Dermis blood vessel endothelial cell (primary cell): ENCODE measurements at regions not wholly inside any gene's neighbourhood (a gene's known extent, or its start where the extent isn't known, plus 50 kb on each side); places are given as distances from the start of the nearest gene placed in this dataset.

Source experiments
- DNase-seq: peaks from one replicate; pipeline ENCODE4 v3.0.0; 2010

DNA sequence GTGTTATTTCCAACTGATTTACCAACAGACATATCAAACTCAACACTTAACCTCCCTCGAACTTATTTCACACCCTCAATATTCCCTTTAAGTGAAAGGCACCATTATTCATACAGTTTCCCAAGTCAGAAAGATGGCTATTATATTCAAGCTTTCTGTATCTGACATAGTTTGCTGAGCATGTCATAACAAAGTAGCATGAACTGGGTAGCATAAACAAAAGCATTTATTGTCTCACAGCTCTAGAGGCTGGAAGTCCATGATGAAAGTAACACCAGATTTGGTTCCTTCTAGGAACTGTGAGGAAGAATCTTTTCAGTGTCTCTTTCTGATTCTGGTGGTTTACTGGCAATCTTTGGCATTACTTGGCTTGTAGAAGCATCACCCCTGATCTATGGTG lies 1388.6 kb downstream of the TECRL start:
- DNase-seq: no peak

DNA sequence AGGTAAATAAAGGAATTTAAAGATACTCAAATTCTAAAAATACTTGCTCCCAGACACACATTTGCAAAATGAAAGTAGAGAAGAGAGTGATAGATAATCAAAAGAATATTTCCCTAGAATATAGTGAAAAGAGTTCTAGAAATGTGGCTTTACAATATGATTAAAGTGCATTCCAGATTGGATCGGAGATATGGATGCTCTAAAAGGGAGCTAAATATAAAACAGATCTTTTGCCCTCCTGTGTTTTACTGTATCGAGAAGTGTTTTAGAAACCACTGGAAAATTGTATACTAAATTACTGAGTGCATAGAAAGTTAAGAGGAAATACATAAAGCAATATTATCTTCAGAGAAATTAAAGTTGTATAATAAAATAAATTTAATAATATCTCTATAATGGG lies 1392.0 kb downstream of the TECRL start:
- no peak for DNase-seq

DNA sequence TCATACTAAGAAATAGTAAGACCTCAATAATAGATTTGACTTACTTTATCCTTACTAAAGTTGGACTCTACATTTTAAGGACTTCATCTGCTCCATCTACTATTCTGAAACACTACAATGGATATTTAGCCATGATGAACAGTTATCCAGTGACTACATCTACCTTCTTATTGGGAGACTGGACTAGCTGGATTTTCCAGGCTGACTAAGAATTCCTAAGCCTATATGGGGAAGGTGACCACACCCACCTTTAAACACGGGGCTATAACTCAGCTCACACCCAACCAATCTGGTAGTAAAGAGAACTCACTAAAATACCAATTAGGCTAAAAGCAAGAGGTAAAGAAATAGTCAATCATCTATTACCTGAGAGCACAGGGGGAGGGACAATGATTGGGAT lies 1438.4 kb downstream of the TECRL start:
- DNase-seq: no peak

DNA sequence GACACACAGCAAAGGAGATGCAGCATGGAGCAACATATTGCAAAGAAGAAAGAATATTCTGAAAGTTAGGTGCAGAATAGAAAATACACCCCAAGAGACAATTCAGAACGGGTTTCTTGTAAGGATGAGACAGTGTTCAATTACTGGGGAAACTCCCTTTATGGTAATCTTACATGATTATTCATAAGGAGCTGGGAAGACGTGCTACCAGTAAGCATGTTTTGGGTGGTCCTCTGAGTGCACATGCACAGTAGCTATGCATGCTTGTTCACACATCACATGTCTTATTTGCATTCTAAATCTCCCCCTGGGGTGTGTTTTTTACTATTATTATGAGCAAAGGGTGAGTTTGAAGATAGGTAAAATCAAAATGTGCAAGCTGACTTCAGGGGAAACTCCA lies 1448.8 kb downstream of the TECRL start:
- no peak for DNase-seq

DNA sequence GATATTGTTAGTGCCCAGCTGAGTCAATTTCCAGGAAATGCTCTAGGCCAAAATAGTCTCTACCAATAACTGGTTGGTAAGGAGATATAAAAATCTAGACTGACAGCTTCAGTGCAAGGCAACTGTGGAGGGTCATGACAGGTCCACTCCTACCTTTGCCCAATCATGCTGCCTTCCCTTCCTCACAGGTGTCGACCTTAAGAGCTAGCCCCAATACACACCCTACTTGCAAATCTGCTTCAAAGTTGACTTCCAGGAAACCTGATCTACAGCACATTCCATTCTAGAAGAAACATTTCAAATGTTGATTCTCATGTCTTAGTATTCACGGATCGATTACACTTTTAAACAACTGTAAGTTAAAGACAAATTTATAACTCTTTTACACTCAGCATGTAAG lies 1455.5 kb downstream of the TECRL start:
- DNase-seq: no peak

DNA sequence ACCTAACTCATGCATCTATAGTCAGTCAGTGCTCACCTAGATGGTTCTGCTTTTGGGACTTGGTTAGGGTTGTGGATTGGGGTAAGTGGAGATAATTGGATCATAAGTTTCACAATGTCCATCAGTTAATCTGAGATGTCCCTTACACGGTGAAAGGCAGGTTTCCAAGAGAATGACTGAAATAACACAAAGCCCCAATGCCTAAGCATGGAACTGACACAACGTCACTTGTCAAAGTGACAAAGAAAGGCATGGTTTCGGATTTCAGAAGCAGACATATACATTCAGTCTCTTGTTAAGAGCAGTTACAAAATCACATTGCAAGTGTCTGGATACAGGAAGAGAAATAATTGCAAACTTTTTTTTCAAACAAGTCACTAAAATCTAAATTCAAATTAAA lies 1456.9 kb downstream of the TECRL start:
- no peak for DNase-seq

DNA sequence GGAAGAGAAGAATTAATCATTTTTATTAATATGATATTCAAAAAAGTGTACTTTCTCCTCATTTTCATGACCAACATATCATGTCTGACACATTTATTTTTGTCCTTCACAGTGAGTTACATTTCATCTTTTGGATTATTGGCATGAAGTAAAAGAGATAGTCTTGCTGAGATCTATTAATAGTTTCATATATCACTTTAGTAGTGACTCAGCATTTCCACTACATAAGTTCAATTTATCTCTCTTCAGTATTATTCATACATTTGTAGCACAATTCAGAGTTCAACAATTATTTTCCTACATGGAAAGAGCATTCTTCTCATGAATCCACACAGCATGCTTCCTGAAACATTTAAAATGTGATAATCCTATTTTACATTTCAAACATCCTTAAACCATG lies 1461.1 kb downstream of the TECRL start:
- no peak for DNase-seq

DNA sequence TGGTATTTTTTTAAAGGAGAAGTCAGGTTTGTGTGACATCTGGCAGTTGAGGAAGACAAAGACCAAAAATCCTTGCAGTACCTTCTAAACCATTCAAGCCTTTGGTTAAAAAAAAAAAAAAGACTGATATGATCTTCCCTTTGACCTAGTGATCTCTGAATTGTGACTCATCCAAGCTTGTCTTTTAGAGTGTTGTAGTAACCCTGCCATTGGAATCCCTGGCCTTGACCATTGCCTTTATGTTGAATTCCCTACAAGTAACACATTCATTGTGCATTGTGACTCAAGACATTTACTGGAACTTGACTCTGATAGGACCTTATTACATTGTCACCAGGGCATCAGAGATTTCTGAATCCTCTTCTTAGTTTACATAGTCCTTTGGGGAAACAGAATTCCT lies 1469.0 kb downstream of the TECRL start:
- DNase-seq: no peak

DNA sequence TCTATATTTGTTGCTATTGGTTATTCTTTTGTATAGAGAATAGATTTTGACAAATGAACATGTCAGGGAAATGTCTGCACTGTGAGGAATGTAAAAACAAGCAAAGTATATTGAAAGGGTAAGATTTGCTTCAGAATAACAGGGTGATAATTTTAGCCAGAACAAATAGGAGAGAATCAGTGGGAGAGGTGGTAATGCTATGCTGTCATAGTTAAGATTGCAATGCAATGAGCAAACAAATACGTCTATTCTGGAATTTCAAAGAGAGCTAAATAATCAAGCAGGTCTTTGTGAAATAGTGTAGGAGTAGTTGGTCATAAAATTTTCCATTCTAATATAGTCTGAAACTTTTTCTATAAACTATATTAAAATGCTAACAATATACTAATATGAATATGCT lies 1478.4 kb downstream of the TECRL start:
- DNase-seq: no peak

DNA sequence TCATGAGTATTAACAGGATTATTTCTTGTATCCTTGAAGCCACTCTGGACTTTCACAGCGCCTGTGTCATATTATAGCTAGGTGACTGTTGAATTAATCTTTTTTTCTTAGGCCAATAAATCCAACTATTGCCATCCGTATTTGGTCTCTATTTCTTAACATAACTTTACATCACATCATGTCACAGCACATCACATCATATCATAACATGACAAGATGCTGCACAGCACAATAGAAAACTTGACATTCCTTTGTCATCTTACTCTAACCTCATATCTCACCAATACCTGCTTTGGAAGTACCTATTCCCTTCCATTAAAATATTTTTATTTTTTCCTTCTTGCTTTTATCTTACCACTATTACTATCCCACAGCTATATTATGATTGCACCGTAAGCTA lies 1480.8 kb downstream of the TECRL start:
- no peak for DNase-seq

DNA sequence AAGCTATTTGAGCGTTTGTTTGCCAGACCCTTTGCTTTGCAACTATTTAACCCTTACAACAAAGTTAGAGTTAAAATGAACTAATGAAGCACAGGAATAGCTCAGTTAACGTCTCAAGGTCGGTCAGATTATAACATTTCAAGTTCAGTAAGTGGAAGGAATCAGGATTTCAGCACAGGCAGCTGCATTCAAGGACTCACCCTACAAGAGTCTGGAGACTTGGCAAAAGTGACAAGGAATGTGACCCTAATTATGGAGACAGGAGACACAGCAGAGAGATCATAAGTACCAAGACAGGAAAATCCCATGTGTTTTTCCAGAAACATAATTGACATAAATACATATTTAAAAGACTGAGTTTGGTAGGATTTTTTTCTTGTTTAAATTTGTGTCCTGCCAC lies 1481.7 kb downstream of the TECRL start:
- no peak for DNase-seq

DNA sequence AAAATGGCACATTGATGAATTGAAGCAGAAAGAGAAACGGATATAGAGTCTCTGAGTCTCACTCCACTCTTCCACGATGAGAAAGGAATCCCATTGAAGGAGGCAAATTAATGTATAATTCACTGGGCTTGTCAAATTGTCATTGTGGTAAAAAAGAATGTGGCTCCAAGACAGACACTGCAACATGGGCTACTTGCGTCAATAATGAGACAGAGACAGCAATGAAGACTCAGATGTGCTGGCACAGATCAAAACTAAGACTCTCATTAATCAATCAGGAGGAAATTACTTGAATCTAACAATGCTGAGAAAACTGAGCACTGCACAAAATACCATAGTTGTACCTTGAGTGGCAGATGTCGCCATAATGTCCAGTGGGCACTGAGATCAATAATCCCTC lies 1485.5 kb downstream of the TECRL start:
- no peak for DNase-seq

DNA sequence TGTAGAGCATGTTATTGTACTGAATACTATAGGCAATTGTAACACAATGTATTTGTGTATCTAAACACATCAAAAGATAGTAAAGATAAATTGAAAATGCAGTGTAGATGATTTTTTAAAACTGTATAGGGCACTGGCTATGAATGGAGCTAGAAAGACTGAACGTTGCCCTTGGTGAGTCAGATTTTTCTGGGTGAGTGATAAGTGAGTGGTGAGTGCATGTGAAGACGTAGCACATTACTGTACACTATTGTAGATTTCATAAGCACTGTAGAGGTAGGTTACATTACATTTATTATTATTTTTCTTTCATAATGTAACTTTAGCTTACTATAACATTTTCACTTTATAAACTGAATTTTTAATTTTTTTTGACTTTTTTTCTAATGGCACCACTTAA lies 1491.6 kb downstream of the TECRL start:
- DNase-seq: no peak

DNA sequence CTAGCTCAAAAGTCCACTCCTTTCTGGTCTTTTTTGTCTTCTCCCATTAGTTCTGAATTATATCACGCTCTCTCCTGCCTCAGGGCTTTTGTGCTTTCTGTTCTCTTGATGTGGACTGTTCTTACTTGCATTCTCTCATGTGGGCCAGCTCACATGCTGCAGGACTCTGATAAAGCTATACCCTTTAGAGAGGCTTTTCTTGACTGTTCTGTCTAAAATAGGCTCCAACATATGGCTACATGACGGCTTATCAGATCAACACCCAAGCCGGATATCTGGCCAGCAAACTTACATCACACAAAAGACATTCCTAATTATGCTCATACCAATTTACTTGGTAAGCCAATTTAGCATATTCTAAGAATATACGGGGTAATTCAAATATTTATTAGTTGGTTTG lies 1494.5 kb downstream of the TECRL start:
- DNase-seq: no peak

DNA sequence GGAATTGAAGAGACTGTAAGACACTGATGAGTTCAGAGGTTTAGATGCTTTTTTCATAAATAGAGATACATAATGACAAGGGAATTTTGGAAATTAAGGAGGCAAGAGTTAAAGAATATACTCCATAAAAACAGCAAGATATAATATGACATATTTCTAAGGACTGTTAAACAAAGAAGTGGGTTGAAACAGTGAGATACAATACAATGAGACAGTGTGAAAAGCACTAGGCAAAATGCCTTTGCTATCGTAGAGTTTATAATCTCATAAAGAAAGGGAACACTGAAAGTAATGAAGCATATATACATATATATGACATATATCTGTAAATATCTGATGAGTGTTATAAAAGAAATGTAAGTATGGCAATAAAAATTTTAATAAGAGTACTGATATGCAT lies 1496.2 kb downstream of the TECRL start:
- DNase-seq: no peak

DNA sequence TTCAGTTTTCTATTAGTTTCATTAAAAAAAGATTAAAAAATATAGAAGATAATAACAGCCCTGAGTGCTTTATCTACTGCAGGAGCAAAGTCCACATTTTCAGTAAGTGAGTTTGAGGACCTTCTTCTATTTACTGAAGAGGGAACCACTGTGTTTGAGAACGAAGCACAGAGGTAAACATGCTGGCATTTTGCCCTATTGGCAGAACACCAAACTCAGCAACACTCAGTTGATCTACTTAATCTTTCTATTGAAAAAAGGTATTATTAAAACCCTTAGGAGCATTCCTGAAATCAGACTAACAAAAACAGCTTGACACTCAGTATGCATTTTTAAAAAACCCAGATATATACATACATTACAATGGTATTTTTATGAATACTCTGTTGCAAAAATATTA lies 1496.7 kb downstream of the TECRL start:
- no peak for DNase-seq

DNA sequence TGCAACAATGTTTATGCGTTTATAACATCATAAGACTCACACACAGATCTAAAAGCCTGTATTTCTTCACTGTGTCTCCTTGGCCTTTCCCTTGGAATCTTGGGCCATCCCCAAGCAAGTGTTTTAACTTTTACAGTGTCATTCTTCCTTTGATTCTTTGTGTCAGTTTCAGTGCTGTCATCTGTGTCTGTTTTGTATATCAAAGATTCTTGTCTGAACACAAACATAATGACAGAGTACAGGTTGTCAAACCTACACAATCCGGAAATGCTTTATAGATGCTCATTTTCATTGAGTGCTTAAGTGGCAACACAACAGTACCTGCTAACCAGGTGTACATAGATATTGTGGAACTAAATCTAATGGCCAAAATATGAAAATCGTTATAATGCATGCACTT lies 1500.0 kb downstream of the TECRL start:
- no peak for DNase-seq

DNA sequence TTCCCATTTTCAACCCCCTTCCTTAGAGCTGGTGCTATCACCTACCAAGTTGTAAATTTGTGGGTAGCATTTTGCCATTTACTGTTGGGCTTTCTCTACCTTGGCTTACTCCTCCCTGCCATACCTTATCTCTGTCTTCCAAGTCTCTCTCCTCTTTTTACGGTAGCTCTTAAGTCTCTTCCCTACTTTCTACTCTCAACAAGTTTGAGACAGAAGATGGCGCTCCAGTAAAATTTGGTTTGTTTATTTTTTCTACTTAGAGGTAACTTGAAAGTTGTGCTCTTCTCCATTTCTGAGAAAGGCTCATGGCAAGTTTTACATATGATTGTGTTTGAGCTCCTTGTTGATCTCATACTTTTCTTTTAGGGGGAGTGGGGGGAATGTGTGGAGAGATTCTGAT lies 1508.1 kb downstream of the TECRL start:
- DNase-seq: no peak

DNA sequence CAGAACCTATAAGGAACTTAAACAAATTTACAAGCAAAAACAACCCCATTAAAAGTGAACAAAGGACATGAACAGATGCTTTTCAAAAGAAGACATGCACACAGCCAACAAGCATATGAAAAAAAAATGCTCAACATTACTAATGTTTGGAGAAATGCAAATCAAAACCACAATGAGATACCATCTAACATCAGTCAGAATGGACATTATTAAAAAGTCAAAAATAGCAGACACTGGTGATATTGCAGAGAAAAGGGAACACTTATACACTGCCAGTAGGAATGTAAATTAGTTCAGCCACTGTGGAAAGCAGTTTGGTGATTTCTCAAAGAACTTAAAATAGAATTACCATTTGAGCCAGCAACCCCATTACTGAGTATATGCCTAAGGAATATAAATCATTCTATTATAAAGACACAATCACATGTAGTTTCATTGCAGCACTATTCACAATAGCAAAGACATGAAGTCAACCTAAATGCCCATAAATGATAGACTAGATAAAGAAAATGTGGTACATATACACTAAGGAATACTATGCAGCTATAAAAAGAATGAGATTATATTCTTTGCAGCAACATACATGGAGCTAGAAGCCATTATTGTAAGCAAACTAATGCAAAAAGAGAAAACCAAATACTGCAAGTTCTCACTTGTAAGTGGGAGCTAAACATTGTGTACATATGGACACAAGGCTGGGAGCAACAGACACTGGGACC lies 1509.4 kb downstream of the TECRL start:
- DNase-seq: no peak

DNA sequence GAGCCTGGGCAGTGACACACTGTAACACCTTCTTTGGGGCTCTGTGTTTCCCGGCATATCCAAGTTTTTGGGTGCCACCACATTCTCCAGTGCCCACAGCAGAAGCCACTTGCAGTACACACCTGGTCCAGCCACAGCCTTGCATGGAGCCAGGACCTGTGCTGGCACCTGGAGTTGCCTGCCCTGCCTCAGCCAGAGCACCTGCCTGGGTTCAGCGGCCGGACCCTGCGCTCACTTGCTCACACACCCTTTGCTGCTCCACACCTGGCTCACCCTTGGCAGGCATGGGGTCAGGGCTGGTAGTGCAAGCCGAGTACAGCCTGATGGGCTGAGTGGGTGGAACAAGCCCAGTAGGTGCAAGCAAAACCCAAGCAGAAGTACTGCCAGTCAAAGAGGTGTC lies 1511.1 kb downstream of the TECRL start:
- DNase-seq: no peak

DNA sequence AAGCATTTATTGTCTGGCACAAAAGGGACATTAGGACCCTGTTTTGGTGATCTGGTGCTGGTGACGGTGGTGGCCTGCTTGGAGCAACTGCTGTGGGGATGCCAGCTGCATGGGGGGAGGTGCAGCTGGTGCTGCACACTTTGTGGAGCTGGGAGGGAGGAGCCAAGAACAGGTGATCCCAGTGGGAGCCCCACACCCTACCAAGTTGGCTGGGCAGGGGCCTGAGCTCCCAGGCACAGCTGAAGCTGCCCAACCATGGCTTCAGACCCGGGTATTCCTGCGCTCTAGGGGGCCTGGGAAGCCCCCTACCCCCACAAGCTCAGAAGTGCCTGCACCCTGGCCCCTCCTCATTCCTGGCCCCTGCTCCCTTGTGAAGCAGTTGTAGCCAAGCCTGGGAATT lies 1512.5 kb downstream of the TECRL start:
- no peak for DNase-seq

DNA sequence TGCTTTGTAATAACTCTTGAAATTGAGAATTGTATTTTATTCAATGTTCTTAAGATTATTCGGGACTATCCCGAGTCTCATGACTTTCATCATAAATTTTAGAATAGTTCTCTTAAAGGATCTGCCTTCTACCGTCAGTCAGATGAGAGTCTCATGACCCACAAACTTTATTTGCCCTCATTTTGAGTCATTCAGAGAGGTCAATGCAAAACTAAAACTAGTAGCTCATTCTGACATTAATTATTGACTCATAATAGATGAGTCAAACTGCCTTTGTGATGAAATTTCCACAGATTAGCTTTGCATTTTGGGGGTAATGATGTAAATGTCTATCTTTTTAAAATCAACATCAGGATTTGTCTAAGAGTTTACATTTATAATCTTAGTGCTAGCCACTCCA lies 1527.3 kb downstream of the TECRL start:
- no peak for DNase-seq

DNA sequence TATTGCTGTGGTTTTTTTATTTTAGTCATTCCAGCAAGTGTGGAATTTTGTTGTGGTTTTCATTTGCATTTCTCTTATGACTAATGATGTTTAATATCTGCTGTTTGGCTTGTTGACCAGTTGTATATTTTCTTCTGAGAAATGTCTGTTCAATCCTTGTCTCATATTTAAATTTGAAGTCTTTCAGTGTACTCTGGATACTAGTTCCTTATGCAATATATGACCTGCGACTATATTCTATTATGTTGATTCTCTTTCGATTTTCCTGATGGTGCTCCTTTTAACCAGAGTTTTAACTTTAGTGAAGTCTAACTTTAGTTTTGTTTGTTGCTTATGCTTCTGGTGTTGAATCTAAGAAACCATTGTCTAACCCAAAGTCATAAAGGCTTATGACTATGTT lies 1528.0 kb downstream of the TECRL start:
- DNase-seq: no peak

DNA sequence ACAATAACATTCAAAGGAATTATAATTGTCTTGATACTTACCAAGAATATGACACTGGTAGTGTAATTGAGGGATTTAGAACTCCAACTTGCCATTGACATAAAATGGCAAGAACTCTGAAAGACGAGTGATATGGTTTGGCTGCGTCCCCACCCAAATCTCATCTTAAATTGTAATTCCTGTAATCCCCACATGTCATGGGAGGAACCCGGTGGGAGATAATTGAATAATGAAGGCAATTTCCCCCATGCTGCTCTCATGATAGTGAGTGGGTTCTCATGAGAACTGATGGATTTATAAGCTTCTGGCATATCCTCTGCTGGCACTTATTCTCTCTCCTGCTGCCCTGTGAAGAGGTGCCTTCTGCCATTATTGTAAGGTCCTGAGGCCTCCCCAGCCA lies 1536.4 kb downstream of the TECRL start:
- DNase-seq: no peak

DNA sequence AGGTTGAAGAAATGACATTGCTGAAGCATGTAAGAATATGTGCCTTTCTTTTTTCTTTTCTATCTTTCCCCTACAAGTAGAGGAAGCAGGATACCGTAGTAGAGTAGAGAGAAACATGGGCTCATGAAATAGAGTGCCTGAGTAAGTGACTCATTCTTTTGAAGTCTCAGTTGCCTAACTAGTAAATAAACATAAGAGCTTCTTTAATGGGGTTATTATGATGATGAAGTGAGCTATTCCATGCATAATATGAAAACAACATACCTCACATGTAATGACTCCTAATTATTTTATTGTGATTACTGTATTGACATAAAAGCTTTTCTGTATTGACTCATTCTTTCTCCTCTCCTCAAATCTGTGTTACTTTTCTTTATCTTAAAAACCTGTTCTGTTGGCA lies 1538.2 kb downstream of the TECRL start:
- no peak for DNase-seq

DNA sequence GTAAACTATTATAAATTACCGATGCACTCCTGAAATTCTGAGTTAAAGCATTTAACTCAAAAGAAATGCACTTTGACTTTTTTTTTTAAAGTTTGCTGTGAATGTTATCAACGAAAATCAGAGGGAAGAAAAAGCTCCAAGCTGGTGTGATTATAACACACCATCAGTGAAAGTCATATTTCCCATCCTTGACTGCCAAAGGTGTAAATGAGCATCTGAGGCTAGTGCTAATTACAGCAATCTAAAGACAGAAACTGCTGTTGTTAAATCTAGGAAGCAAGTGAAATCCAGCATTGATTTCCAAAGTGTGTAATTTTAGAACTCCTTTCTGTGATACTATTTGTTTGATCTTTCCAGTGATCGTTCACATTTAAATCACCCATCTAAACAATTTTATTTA lies 1538.8 kb downstream of the TECRL start:
- no peak for DNase-seq
